ENCODE measurements at regions not wholly inside any gene's neighbourhood (a gene's known extent, or its start where the extent isn't known, plus 50 kb on each side); places are given as distances from the start of the nearest gene placed in this dataset.

DNA sequence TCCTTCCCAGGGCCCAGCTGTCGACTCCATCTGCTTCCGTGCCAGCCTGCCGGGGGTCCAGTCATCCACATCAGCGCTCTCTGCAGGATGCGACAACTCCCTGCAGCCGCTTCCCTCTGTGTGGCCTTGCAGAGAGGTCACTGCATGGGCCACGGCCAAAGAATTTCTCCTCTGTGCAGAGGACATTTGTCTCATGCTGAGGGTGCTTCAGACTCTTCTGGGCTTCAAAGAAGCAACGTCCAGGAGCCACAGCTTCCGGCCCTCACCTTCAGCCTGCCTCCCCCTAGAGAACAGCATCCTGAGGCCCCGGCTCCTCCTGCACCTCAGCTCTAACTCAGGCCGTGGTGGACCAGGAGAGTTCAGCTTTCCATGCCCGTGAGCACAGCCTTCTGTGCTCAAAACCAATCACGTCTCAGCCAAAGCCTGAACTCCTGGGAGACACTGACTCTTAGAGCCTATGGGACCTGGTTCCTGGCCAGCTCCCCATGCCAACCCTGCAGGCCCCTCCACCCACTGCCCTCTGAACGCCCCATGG, 258.9 kb downstream of the BRD1 start:
- no peak for DNase-seq (ENCODE audit: low read depth)

DNA sequence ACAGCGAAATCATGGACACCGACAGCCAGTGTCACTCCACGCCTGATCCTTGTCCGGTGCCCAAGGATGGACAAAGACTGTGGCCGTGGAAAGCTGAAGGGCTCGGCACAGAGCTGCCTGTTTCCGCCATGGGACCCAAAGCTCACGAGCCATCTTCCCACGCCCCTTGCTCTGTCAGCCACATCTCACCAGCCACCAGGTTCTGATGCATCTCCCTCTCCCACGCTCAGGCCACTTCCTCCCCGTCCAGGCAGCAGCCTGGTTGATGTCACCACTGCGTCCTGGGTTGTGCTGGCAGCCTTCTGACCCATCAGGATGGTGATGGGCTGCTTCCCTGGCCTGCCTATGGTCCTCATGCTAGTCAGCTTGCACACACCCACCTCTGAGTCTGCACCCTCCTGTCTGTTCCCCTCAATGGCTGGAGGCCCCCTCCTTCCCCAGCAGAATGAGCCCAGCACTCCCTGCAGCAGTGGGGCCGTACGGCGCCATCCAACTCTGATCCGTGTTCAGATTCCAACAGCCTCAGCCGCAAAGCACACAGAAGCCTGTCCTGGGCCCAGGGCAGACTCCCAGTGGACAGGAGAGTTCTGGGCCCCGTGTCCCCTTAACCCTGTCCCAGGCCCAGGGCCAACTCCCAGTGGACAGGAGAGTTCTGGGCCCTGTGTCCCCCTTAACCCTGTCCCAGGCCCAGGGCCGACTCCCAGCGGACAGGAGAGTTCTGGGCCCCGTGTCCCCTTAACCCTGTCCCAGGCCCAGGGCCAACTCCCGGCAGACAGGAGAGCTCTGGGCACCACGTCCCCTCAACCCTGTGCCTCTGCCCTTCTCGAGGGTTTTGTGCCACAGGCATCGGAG, 259.5 kb downstream of the BRD1 start:
- DNase-seq (ENCODE audit: low read depth), result peak; percentile 23

DNA sequence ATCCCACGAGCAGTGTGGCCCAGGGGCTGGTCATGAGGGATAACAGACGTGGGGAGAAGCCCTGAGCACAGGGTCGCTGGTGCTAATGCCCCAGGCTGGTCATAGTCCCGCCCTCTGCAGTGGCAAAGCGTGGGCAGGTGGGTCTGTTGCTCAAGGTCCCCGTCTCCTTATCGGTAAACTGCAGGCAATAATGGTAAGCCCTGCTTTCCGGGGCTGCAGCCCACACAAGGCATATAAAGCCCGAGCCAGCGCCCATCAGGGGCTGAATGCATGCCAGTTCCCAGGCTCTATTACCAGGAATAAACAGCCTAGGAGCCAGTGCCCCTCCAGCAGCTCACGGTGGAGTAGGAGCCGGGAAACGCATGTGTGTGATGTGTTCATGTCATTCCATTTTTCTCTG, 261.0 kb downstream of the BRD1 start:
- DNase-seq (ENCODE audit: low read depth), result no peak

DNA sequence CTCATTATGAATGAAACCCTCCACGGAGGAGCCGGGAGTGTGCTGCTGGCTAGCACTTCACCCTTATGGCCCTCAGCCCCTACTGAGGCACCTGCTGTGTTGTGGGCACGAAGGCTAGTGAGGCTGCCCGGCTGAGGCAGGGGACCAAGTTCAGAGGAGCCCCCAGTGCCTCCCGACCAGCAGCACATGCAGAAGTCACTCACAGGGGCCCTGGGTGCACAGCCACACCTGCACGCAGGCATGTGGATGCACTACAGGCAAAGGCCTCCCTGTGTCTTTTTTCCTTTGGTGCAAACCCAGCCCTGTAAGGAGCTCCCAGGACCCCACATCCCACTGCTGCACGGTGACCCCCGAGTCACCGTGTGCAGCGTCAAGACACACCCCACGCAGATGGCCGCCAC, 261.5 kb downstream of the BRD1 start:
- no peak for DNase-seq (ENCODE audit: low read depth)

DNA sequence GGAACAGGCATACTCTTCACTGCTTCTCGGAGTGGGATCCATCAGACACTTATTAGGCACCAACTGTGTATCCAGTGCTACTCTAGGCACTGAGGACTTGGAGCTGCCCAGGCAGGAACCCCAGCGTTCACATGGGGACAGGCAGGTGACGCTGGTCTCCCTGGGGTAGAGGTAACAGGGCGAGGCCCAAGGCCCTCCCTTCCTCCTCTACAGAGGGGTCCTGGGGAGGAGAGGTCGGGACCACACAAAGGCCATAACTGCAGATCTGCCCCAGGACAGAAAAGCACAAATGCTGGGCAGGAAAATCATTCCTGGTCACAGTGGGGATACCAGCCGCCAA, 262.2 kb downstream of the BRD1 start:
- no peak for DNase-seq (ENCODE audit: low read depth)

DNA sequence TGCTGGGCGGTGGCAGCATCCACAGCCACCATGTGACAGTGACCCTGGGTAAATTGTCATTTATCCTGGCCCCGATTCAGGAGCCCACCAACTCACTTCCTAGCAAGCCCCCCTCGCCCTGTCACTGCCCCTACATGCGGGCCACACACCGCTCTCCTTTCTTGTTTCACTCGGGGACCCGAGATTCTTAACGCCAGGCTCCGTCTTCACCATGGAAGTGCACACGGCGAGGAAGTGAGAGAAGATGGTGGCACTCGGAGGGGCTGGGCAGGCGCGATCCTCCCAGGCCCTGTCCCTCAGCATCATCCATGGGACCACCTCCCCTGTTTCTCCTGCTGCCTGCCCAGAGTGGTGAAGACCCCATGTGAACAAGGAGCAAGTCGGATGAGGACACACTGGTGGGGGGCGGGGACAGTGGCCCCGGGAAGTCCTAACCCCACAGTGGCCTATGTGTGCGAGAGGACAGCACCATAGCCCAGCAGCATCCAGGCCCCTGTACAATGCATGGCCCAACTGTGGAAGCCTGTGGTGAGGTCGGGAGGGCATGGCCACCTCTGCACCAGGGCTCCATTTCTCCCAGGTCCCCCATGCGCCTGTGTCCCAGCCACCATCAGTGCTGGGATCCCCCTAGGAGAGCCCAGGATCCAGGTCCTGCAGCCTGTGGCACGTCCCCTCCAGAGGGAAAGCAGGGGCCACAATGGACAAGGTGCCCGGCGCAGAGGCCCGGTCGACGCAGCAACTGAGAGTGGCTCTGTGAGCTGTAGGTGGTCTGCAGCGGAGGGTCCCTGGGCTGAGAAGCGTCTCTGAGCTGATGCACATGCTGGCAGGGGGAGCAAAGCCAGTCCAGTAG, 262.8 kb downstream of the BRD1 start:
- DNase-seq (ENCODE audit: low read depth), result no peak

DNA sequence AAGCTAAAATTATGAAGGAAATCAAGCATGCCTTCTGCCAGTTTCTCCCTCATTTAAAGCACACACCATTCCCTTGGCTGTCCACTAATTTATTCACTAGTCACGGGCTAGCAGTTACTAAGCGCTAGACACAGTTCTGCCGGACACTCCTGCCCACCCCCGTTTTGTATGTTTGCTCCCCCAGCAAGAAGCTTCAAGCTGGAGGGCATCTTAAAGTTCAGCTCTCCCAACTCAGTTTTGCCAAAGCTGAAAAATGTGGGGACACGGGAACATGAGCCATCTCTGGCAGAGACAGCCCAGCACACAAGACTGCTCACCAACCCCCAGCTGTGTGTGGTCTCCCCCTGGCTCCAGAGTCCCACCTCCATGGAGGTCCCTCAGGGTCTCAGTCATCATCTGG, 263.6 kb downstream of the BRD1 start:
- DNase-seq (ENCODE audit: low read depth), result no peak

DNA sequence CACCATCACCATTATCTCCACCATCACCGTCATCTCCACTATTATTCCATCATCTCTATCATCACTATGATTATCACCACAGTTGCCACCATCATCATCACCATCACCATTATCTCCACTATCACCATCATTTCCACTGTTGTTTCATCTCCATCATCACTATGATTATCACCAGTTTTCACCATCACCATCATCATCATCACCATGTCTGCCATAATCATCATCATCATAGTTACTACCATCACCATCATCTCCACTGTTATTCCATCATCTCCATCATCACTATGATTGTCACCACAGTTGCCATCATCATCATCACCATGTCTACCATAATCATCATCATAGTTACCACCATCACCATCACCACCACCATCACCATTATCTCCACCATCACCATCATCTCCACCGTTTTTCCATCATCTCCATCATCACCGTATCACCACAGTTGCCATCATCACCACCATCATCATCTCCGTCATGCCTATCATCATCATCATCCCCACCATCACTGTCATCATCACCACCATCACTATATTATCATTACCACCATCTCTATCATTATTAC, 264.9 kb downstream of the BRD1 start:
- no peak for DNase-seq (ENCODE audit: low read depth)

DNA sequence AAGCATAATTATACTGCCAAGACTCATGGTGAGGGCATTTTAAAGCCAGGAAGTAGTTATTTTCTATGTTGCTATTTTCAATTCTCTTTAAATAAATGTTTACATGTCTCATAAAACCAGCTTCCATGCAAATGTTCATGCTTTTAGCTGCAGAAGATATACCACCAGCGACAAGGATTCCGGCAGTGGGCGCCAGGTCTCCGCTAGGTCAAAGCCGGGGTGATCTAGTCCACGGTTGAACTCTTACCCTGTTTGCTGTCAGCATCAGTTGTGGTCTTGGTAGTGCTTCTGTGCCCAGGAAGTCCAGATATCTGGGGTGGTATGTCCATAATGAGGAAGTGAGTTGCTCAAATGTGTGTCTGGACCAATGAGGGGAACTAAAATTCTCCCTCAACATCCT, 265.7 kb downstream of the BRD1 start:
- no peak for DNase-seq (ENCODE audit: low read depth)

DNA sequence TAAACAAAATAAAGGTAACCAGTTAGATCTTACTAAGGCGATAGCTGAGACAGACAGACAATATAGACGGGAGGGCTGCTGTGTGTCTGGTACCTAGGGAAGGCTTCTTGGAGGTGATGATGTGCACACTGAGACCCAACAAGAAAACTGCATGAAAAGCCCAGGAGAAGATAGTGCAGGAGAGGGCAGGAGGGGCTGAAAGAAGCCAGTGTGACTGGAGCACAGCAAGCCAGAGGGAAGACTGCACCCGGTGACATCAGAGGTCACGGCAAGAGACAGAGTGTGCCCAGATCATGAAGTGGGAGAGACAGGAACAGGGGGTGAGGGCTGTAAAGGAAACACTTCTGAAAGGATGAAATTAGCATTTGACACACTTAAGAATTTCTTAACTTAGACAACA, 266.3 kb downstream of the BRD1 start:
- DNase-seq (ENCODE audit: low read depth), result no peak

DNA sequence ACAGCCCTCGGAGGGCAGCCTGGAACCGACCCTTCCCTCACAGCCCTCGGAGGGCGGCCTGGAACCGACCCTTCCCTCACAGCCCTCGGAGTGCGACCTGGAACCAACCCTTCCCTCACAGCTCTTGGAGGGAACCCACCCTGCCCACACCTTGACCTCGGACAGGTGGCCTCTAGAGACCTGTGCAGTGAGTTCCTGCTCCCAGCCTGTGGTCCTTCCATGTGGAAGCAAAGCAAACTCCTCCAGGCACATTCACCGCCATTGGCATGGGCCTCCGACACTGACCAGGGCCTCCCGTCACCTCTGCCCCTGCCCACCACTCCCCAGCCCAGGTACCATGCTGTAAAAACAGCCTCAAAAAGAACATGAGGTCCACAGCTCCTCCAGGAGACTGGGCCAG, 272.1 kb downstream of the BRD1 start:
- no peak for DNase-seq (ENCODE audit: low read depth)

DNA sequence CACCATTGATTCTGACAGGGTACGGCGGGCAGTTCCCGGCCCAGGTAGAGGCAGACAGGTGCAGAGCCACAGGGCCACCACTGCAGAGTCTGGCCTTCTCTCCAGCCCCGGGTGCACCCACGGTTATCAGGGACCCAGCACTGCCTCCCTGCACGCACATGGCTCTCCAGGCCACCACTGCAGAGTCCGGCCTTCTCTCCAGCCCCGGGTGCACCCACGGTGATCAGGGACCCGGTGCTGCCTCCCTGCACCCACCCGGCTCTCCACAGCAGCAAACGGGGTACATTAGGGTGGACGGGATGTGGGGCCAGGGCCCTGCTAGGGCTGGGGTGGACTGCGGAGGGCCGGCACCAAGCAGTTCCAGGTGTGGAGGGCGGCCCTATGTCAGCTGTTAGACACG, 272.9 kb downstream of the BRD1 start:
- no peak for DNase-seq (ENCODE audit: low read depth)

DNA sequence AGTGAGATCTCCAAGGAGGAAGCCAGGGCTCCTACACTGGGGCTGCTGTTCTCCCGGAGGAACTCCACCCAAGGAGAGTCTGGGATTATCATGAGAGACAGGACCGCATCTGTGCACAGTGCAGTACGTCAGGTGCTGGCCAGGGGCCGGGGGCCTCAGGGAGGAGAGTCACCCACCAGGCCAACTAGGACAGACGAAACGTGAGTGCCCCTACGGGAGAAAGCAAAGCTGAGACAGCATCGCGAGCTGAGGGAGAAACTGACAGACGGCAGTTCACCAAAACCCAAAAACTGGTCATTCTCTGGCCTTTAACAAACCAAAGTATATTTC, 273.4 kb downstream of the BRD1 start:
- DNase-seq (ENCODE audit: low read depth), result no peak

DNA sequence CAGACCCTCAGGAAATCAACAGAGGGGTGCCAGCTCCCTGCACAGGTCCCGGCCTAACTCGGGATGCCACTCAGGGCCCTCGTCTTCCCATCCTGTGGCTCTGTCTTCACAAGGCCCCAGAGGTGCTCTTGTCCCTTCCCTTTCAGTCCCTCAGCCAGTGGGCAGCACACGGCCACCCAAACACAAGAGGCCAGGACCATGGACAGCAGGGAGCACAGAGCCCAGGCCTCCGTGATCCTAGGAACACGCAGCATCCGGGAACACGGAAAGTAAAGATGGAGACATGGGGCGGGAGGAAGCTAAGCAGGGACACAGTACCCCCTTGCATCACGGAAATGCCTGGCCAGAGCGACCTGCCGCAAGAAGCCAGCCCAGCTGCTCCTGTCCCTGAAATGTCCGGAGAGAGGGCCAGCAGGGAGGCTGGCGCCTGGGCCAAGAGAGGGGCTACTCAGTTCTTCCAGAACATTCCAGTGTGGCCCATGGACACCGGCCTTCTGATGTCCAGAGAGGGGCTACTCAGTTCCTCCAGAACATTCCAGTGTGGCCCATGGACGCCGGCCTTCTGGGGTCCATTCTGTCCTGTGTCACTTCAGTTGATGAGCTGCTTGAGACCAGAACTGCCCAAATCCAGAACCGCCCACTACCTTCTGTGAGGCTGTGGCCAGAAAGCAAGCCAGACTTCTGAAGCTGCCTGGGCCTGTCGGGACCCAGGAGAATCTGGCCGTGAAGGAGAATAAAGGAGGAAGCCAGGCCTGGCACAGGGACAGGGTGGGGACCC, 274.0 kb downstream of the BRD1 start:
- DNase-seq (ENCODE audit: low read depth), result no peak

DNA sequence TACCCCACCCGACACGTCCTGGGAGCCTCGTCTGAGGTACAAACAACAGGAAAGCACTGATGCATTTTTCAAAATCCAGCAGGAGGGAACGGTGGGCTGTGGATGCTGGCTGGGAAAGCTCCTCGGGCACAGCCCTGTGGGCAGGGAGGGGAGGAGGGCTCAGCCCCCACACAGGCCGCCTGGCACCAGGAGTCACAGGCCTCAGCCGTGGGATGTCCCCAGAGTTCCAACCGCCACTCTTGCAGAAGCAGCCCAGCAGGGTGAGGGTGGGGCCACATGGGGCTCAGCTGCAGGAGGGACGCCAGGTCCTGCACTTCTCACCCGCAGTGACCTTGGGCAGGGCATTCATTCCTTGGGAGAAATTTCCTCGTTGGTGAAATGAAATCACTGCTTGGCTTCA, 274.6 kb downstream of the BRD1 start:
- DNase-seq (ENCODE audit: low read depth), result no peak

DNA sequence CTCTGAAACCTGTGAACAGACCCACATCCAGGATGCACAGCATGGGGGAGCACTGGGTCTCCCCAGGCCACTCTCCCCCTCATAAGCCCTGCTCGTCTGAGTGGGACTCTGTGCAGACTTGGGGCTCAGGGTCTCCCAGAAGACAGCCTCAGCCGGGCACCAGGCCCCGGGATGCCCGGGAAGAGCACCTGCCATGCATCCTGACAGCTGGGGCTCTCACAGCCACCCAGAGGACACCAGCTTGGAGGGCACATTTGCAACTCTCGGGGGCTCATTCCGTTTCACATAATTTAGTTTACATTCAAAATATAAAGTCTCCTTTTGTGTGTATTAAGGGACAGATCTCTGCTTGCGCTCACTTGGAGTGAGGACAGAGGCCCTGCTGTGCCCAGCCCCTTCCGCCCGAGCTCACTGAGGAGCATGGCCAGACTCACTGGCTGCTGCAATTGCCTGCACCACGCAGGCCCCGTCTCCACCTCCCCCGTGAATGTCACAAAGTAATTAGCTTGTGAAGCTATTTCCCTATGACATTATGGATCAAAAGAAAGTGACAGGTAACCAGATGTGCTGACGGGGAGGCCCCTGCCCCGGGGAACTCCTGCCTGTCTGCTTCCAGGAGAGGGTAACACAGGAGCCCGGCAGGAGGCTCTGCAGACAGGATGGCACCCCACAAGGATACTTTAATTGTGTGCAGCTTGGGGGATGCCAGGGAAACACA, 275.6 kb downstream of the BRD1 start:
- DNase-seq (ENCODE audit: low read depth), result no peak

DNA sequence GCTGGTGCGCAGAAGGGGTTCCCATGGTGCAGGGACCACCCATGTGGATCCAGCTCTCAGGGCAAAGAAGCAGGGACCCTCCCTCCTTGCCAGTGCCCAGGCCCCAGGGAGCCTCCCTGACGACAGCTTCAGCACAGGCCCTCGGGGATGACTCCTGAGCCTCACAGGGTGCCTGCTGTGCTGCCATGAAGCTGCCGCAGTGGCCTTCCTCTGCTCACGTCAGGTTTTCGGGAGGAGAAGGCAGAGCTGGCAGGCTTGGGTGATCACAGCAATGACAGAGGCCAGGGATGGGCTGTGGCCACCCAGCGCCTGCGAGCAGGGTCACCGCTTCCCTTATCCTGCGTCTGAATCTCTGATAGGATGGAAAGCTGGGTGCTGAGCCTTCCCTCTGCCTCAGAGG, 276.2 kb downstream of the BRD1 start:
- no peak for DNase-seq (ENCODE audit: low read depth)

DNA sequence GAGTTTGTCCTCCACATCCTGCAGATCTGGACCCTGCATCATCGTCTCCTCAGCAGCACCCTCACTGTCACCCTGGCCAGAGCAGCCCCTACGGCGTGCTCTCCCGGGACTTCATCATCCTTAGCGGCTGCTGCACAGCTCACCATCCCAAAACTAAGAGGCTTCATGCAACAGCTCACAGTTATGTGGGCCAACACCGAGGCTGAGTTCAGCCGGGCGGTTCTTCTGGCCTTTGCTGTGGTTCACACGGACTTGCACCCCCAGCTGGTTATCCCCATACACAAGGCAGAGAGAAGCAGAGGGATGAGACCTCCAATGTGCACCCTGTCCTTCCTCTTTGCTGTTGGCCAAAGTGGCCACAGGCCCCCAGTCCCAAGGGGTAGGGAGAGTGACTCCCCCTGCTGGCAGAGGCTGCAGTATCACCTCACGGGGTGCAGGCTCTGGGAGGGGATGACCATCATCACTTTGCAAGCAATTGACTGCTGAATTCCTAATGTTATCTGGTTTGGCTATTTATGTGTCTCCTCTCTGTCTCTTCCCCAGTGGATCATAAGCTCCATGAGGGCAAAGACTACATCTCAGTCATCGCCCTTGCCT, 276.8 kb downstream of the BRD1 start:
- DNase-seq (ENCODE audit: low read depth), result no peak

DNA sequence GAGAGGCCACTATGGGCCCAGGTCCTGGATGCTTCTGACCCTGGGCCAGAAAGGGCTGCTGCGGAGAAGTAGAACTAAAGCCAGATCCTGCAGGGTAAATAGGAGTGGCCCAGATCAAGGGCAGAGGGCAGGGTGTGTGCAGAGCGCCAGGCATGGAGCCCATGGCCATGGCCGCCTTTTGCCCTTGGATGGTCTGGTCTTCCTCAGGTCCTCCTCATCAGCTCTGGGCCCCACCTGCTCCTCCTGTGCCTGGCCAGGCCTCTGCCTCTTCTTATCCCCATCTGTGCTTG, 277.6 kb downstream of the BRD1 start:
- DNase-seq (ENCODE audit: low read depth), result no peak

DNA sequence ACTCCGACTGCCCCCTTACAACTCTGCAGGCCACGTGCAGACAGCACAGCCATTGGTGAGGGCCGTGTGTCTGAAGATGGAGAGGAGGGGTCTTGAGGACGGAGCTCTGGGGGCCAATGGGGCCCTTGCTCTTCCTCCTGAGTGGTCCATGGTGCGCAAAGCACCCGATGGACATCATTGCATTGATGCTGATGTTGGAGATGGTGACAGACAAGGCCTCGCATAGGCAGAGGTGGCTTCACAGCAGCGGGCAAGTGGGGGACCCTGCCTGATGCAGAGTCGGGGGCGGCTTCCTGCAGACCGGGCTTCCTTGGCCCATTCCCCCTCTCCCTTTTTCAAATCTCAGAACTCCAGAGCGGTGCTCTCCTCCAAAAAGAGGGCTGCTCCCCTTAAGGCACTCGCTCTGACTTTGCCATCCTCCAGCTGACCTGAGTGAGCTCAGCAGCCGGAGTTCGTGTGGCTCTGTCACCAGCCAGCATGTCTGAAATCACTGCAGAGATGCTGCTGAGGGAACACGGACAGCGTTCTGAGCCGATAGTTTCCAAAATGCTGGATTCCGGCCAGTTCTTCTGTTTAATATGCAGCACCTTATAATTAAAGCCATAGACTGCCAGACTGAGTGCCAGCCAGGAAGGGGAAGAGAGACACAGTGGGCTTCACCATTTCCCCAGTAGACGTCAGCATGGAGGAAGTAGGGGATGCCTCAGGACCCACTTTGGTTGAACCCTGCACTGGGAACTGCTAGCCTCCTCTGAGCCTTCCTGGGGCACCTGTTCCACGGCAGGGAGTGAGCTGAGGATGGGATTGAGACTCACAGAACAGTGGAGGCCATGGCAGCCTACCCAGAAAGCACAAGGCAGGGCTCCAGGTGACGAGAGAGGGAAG, 278.2 kb downstream of the BRD1 start:
- DNase-seq (ENCODE audit: low read depth), result no peak
